Daoy (cell line): ENCODE measurements at regions not wholly inside any gene's neighbourhood (a gene's known extent, or its start where the extent isn't known, plus 50 kb on each side); places are given as distances from the start of the nearest gene placed in this dataset.
"Not testable (repeated sequence)": the region's sequence is repeated elsewhere in the genome, so short reads cannot be mapped to it uniquely, and the experiment has no call there.

ENCODE experiments used
- DNase-seq: peaks from one replicate; pipeline ENCODE4 v3.0.0-alpha.2; 2015; ENCODE audit warnings: low read depth

- DNase-seq = no peak
These were observed 166.5 kb downstream of the VEGFA start for GRCh38 chr6:43936476-43936875.

GRCh38 chr6:43935921-43936439, 166.0 kb downstream of the VEGFA start:
- DNase-seq = no peak

DNA sequence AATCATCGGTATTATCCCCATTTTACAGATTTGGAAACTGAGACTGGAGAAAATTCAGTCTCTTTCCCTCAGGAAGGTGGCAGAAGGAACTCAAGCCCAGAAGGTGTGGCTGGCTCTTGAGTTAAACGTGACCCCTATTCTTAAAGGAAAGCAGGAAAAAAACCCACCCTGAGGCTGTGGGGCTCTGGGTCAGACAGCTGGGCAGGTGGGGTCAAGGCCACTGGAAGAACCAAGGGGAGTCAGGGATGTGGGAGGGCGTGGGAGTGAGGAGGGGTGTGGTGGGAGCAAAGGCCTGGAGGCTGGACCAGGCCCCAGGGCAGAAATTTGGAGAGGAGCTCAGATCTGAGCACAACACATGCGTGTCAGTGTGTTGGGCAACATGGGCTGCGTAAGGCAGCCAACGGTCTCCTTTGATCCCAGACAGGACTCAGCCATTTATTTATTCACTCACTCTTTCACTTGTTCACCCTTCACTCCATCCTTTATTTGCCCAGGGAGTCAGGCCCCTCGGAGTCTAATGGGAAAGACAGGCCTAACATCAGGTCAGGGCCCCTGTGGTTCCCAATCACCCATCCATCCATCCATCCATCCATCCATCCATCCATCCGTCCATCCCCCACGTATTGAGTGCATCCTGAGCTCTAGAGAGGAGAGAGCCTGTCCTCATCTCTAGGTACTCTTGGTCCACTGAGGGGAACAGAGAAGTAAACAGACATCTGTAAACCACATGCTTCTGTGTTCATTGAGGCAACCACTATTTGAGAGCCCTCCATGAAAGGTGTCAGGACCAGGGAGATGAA, 165.0 kb downstream of the VEGFA start:
- DNase-seq = no peak

DNA sequence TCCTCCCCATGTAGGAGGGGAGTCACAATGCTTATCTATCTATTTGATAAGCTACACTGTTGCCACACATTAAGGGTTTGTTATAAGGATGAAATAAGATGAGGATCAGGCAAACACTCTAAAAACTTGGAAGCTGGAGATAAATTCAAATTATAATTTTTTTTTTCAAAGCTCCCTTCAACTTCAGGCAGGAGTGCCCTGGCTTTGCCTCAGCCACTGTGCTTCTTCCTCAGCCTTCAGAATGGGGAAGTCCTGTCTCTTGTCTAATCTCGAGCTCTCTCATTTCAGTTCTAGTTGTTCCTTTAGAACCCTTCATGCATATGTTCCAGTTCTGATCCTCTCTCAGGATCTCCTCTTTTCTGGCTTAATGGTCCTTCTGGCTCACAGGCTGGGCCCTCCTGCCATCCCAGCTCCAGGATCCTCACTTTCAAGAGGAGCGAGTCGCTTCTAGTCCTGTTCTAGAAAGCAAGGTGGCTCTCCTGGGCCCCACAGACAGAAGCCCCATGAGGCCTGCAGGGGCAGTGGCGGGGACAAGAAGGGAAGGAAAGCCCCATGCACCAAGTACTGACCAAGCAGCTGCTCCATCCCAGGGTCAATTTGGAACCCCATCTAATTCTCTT, 164.3 kb downstream of the VEGFA start:
- no peak for DNase-seq

- no peak for DNase-seq
These were observed 163.3 kb downstream of the VEGFA start for GRCh38 chr6:43933148-43933885.

DNA sequence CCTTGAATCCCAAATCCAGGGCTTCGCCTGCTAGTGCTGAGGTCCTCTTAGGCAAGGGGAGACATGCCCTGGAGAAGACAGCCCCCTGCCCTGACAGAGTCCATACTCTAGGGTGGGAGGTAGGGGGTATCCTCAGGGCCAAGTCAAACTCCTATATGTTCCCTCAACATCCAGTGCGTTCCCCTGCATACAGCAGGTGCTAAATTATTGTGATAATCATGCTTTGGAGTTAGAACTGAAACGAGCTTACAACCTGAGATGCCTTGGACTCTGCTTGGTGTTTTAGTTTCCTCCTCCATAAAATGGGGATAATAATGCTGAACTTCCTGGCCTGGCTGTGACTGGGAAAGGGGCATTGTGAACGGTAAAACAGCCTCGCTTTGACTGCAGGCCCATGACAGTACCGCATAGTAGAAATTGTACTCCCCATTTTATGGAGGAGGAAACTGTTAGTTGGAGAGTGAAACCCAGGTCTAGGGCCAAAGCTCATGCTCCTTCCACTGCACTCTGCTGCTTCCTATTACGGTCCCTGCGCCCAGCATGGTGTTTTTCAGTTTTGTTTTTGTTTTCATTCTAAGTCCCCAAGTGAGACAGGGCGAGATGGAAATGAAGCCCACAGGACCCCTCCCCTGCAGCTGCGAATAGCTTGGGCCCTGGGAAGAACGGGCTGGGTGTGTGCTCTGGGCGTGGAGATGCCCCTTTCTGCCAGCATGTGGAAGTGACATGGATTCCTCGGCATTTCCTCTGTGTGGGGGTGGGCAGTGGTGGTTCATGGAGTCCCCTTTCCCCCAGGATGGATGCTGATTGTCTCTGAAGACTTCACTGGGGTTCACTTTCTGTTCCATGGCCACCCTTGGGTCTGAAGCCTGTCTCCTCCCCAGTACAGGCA, 162.5 kb downstream of the VEGFA start:
- no peak for DNase-seq

DNA sequence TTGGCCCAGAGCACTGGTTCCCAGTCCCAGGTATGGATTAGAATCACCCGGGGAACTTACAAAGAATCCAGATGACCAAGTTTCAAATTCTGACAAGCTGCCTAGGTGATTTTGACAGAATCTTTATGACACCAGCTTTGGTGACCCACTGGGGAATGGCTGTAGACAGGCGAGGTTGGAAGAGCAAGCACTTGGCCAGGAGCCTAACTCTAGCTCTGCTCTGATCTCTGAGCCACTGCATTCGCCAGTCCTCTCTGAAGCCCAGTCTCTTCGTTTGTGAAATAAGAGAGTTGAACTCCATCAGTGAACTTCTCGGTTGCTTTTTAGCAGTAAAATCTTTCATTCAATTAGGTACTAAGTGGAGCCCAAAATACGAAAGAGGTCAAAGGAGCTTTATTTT, 161.2 kb downstream of the VEGFA start:
- DNase-seq = no peak

DNA sequence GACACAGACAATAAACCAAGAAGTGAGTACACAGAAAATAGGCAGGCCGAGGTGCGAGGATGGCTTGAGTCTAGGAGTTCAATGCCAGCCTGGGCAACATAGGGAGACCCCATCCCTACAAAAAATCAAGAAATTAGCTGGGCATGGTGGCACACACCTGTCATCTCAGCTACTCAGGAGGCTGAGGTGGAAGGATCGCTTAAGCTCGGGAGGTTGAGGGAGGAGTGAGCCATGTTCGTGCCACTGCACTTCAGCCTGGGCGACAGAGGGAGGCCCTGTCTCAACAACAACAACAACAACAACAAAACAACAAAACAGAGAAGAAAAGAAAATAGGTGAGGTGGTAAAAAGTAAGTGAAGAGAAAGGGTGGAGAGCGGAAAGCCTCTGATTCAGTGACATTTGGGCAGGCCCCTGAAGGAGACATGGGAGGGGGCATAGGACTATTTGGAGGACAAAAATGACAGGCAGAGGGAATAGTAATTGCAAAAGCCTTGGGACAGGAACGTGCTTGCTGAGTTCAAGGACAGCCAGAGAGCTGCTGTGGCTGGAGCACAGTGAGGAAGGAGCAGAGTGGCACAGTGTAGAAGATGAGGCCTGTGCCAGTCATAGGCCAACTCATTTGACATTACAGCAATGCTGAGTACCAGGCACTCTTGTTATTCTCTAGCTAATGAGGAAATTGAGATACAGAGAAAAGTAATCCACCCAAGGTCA, 160.6 kb downstream of the VEGFA start:
- DNase-seq = no peak

DNA sequence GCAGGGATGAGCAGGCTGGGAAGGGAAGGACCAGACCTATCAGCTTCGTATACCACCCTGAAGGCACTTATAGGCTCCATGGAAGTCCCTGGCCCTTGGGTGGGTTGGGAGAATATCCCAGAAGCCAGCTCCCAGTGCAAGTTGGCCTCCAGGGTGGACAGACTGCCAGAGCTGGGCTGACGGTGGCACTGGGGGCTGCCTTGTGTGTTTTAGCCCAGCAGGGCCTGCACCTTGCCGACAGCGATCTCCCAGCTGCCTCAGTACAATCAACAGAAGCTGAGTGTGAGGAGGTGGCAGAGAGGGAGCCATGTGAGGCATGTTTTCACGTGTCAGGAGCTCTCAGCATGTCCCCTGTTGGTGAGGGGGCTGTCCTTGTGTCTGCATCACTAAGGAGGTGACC, 159.5 kb downstream of the VEGFA start:
- DNase-seq = no peak

DNA sequence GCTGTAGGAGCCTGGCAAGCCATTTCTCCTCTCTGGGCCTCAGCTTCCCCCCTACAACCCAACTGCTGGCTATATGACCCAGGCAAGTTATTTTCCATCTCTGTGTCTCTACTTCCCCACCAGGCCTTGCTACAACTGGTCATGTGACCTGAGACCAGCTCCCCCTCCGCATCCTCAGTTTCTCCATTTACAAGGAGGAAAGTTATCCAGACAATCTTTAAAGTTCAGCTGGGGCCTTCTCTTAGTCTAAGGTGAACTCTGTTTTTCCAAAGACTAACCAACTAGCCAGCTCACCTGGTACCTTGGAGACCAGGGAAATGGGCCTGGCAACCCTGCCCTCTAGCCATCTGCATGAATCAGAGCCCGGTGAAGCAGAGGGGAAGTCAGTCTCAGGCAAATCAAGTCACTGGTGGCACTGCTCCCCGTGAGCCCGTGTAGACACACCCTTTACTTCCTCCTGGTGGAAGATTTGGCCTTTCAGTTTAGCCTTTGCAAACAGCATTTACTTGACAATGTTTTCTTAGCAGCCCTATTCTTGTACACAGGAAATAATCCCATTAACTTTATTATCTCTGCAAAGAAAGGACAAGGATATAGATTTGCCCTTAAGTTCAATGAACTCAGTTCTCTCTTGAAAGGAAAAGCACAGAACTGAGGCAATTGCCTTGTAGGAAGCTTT, 157.7 kb downstream of the VEGFA start:
- DNase-seq = no peak

- DNase-seq = peak; percentile 98
These were observed 156.9 kb downstream of the VEGFA start for GRCh38 chr6:43926634-43927531.

DNA sequence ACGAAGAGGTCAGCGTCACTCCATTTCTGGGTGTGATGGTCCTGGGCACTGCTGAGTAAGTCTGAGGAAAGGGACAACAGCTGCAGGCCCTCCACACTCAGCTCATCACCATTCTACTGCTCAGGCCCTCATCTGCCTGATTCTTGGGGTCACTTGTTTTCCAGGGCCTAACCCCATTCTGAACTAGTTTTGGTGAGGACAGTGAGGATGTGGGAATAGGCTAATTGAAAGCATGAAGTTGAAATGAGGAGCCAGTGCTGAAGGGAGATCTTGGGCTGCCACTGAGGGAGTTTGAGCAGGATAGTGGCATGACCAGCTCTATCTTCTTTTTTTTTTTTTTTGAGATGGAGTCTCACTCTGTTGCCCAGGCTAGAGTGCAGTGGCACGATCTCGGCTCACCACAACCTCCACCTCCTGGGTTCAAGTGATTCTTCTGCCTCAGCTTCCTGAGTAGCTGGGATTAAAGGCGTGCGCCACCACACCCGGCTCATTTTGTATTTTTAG, 155.7 kb downstream of the VEGFA start:
- not testable (repeated sequence) for DNase-seq

DNA sequence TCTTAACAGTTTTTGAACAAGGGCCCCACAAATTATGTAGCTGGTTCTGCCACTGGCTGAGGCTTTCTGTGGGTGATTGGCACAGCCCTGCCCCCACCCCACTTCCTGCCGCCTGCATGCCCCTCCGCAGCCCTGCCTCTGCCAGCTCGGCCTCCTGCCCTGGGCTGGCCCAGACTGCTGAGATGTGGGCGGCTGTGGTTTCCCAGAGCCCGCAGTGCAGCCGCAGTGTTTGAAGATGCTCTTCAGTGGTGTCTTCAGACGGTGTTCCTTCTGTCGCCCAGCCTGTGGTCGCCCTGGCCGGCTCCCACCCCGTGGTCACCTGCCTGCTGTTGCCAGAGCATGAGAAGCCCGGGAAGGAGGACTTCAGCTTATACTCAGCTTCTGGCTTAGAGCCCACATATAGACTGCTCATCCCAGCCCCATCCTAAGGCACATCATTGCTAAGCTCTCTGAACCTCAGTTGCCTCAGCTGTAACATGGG, 154.3 kb downstream of the VEGFA start:
- DNase-seq = peak; percentile 75

DNA sequence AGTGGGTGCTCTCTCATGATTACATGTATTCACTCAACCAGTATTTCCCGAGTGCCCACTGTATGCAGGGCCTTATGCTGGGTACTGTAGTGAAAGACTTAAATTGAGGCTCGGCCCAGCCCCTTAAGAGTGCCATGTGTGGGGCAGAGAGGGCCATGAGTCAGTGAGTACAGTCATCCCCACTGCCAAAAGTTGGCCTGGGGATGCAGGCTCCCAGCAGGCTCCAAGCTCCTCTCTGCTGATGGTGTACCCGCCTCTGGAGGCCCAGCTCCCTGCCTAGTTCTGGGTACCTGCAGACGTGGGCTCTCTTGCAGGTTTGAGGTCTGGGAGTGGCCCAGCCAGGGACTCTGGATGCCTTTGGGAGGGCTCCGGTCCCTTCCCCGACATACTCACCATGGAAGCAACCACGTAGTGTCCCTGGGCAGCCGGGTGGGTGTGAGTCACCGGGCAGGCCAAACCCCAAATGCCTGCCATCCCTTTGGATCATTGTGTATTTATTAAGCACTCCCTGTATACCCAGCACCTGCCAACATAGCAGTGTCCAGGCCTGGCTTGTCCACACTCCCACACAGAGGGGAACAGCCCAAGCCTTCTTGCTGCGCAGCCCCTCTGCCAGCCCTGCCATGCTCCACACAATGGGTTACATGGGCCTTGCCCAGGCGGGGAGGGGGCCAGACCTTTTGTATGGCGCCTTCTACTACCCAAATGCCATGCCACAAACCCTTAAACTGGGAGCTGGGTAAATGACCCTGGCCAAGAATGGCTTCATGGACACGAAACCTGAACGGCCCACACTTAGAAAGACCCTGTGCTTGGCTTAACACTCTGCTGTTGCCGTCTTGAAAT, 153.6 kb downstream of the VEGFA start:
- peak; percentile 90 for DNase-seq

DNA sequence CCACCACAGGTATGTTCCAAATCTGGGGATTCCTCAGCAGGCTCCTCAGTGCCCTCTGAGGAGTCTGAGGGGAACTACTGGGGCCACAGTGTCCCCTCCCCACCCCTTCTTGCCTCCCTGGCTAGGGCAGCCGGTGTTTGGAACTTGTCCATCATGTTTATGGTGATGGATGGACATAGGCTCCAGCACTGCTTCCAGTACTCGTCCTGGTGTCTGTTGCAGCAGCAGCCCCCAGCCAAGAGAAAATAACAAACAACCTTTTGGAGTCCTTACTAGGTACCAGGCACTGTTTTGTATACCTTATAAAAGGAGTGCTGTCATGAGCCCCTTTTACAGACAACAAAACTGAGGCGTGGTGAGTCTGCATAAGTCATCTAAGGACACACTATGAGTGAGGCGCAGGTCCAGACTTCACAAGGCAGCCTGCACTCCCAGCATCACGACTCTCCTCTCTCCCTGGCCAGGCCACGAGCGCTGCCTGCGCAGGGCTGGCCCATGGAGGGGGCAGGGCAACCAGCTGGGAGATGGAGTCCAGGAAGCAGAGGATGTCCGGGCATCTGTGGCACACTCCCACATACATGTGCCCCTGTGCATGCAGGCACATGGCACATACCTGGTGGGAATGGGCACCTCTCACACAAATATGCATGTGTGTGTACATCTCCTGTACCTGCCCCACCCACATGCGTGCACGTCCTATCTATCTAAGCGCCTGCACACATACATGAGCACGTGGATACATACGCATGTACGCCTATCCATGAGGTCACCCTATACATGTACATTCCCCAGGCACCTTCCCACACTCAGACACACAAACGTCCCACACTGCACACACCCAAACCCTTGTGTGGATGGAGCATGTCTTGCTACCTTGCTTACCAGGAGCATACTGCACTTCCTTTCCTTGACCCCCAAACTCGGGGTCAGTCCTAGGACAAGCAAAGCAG, 152.7 kb downstream of the VEGFA start:
- DNase-seq = no peak

GRCh38 chr6:43921548-43922425, 151.8 kb downstream of the VEGFA start:
- DNase-seq = no peak
